GM23338 (cell line): ENCODE measurements at regions not wholly inside any gene's neighbourhood (a gene's known extent, or its start where the extent isn't known, plus 50 kb on each side); places are given as distances from the start of the nearest gene placed in this dataset.

ENCODE experiments used
- ATAC-seq: fragments of 200-7000 bp; cut with Tn5 transposase; 3 replicates; pipeline ENCODE4 v1.9.1; 2020
- DNase-seq: peaks from one replicate; pipeline ENCODE4 v3.0.0-alpha.2; 2015; ENCODE audit warnings: low spot score
- H2AFZ ChIP-seq: fragments of 200-600 bp; sonication (generic); 2 replicates; pipeline ENCODE4 v1.8.0; 2016; ENCODE audit warnings: antibody characterized with exemption, mild to moderate bottlenecking, moderate library complexity
- H3F3A ChIP-seq: fragments of 200-600 bp; sonication (generic); replicated peaks from 2 replicates; pipeline ENCODE4 v1.8.0; 2017; ENCODE audit warnings: antibody characterized with exemption, mixed run types, low read depth
- H3K27ac ChIP-seq: fragments of 200-600 bp; sonication (generic); 2 replicates; pipeline ENCODE4 v1.6.1; 2016; ENCODE audit warnings: low read depth
- H3K27me3 ChIP-seq: fragments of 200-600 bp; sonication (generic); 2 replicates; pipeline ENCODE4 v1.8.0; 2016; ENCODE audit warnings: mild to moderate bottlenecking, mixed run types, moderate library complexity; ENCODE audit not compliant: insufficient read depth
- H3K36me3 ChIP-seq: fragments of 200-600 bp; sonication (generic); 2 replicates; pipeline ENCODE4 v1.8.0; 2016; ENCODE audit warnings: mild to moderate bottlenecking; ENCODE audit not compliant: insufficient read depth
- H3K4me1 ChIP-seq: fragments of 200-600 bp; sonication (generic); 2 replicates; pipeline ENCODE4 v1.8.0; 2016; ENCODE audit warnings: mild to moderate bottlenecking, moderate library complexity; ENCODE audit not compliant: insufficient read depth
- H3K4me2 ChIP-seq: fragments of 200-600 bp; sonication (generic); 2 replicates; pipeline ENCODE4 v1.7.1; 2017; ENCODE audit warnings: mixed run types
- H3K4me3 ChIP-seq: fragments of 200-600 bp; sonication (generic); 2 replicates; pipeline ENCODE4 v1.6.1; 2016; ENCODE audit warnings: mixed run types
- H3K79me2 ChIP-seq: fragments of 200-600 bp; sonication (generic); replicated peaks from 2 replicates; pipeline ENCODE4 v1.8.0; 2017; ENCODE audit warnings: mild to moderate bottlenecking; ENCODE audit not compliant: insufficient read depth
- H3K9me2 ChIP-seq: fragments of 200-600 bp; sonication (generic); 2 replicates; pipeline ENCODE4 v1.8.0; 2017; ENCODE audit not compliant: insufficient read depth
- H4K20me1 ChIP-seq: fragments of 200-600 bp; sonication (generic); replicated peaks from 2 replicates; pipeline ENCODE4 v1.8.0; 2017; ENCODE audit warnings: mild to moderate bottlenecking; ENCODE audit not compliant: insufficient read depth
- H3K27ac Mint-ChIP-seq: 2 replicates; pipeline ENCODE4 v1.8.0; 2020; ENCODE audit warnings: inconsistent platforms, mild to moderate bottlenecking, moderate library complexity, mixed read lengths
- H3K27me3 Mint-ChIP-seq: 3 replicates; pipeline ENCODE4 v1.8.0; 2022; ENCODE audit warnings: low read depth, mild to moderate bottlenecking, moderate library complexity, mixed read lengths, inconsistent platforms; ENCODE audit not compliant: insufficient read depth, poor library complexity
- H3K36me3 Mint-ChIP-seq: 3 replicates; pipeline ENCODE4 v1.8.0; 2021; ENCODE audit warnings: low read depth, mild to moderate bottlenecking, inconsistent platforms, moderate library complexity, mixed read lengths
- H3K4me1 Mint-ChIP-seq: 3 replicates; pipeline ENCODE4 v1.8.0; 2020; ENCODE audit warnings: mild to moderate bottlenecking, inconsistent platforms, mixed read lengths
- H3K4me3 Mint-ChIP-seq: 3 replicates; pipeline ENCODE4 v1.8.0; 2021; ENCODE audit warnings: moderate library complexity, mild to moderate bottlenecking, inconsistent platforms, mixed read lengths
- H3K9me3 Mint-ChIP-seq: 3 replicates; pipeline ENCODE4 v1.8.0; 2020; ENCODE audit warnings: moderate library complexity, mild to moderate bottlenecking, inconsistent platforms, mixed read lengths
- CREB1 ChIP-seq: fragments of 250-450 bp; sonication (Bioruptor Pico); IDR thresholded peaks from 2 replicates; pipeline ENCODE4 v1.5.0; 2020; ENCODE audit warnings: low read depth, mild to moderate bottlenecking, moderate library complexity
- EZH2 ChIP-seq: fragments of 200-600 bp; sonication (generic); IDR thresholded peaks from one replicate; pipeline ENCODE4 v1.8.0; 2017; ENCODE audit warnings: antibody characterized with exemption, mild to moderate bottlenecking, low read depth; ENCODE audit not compliant: unreplicated experiment
- EZH2phosphoT487 ChIP-seq: fragments of 200-600 bp; sonication (generic); IDR thresholded peaks from one replicate; pipeline ENCODE4 v1.8.1; 2018; ENCODE audit warnings: antibody characterized with exemption; ENCODE audit not compliant: unreplicated experiment
- JUNB ChIP-seq: IDR thresholded peaks from one replicate; pipeline ENCODE4 v1.6.1; 2016; ENCODE audit warnings: antibody characterized with exemption; ENCODE audit not compliant: unreplicated experiment
- NANOG ChIP-seq: IDR thresholded peaks from 2 replicates; pipeline ENCODE4 v1.6.1; 2016; ENCODE audit warnings: antibody characterized with exemption, borderline replicate concordance
- POLR2AphosphoS5 ChIP-seq: IDR thresholded peaks from 2 replicates; pipeline ENCODE4 v1.6.1; 2016; ENCODE audit warnings: antibody characterized with exemption, low read depth
- REST ChIP-seq: IDR thresholded peaks from one replicate; pipeline ENCODE4 v1.6.1; 2018; ENCODE audit warnings: antibody characterized with exemption; ENCODE audit not compliant: unreplicated experiment
- STAT1 ChIP-seq: IDR thresholded peaks from one replicate; pipeline ENCODE4 v1.6.1; 2016; ENCODE audit warnings: antibody characterized with exemption; ENCODE audit not compliant: unreplicated experiment
- ZNF114 ChIP-seq: fragments of 250-450 bp; sonication (Bioruptor Pico); IDR thresholded peaks from 2 replicates; pipeline ENCODE4 v1.5.0; 2020; ENCODE audit warnings: mild to moderate bottlenecking, moderate library complexity
- ZNF331 ChIP-seq: fragments of 250-450 bp; sonication (Bioruptor Pico); IDR thresholded peaks from 2 replicates; pipeline ENCODE4 v1.5.0; 2020; ENCODE audit warnings: low read depth, mild to moderate bottlenecking, moderate library complexity
- TF ChIP-seq, protein P1 (sequence below): IDR thresholded peaks from 2 replicates; pipeline ENCODE4 v1.6.1; 2016; ENCODE audit warnings: antibody characterized with exemption
- TF ChIP-seq, protein P2 (sequence below): fragments of 250-450 bp; sonication (Bioruptor Pico); IDR thresholded peaks from 2 replicates; pipeline ENCODE4 v1.5.0; 2020; ENCODE audit warnings: mild to moderate bottlenecking, moderate library complexity
- TF ChIP-seq, protein P3 (sequence below), 2 experiments: fragments of 200-600 bp in 1 of 2; sonication (generic) in 1 of 2; conservative IDR thresholded peaks; 2 replicates each; pipeline versions ENCODE4 v1.5.1 to v1.6.1; 2016 to 2017; ENCODE audit warnings: antibody characterized with exemption in 2 of 2, low read depth in 2 of 2, mild to moderate bottlenecking in 2 of 2, moderate library complexity in 1 of 2

DNA sequence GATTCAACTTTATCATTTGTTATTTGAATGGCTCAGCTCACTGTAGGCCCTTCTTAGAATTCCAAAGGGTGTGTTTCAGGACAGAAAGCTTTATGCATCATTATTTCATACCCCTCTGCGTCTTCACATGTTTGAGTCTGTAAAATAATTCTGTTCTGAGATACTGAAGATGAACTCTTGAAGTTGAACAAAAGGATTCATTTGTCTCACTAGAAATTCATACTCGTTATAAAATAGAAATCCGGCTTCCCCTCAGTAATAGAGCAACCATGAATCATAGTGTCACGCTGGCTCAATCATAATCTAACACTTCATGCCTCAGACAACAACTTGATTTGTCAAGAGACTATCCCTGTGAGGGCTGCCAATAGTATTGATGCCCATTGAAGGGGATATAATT, 1015.4 kb upstream of the SEMA6D start:
- Histone ChIP-seq H3K4me2 (no peak overlapping the region), H3K4me3 (no peak overlapping the region), H3K79me2 (no peaks in the 10 kb centered on the region), H3K27me3 (no peaks in the 10 kb centered on the region), H3K4me1 (no peaks in the 10 kb centered on the region), H4K20me1 (no peaks in the 10 kb centered on the region), H3K36me3 (no peaks in the 10 kb centered on the region), H3K27ac (no peak overlapping the region), H3K9me2 (no peaks in the 10 kb centered on the region), H3F3A (no peaks in the 10 kb centered on the region), H2AFZ (no peak overlapping the region)
- DNase-seq (no peak), ATAC-seq (no peak)
- Mint-ChIP-seq H3K36me3 (peaks cover 6% of the 10 kb centered on the region; the same call in 2 of the 3 replicates), H3K27ac (no peak overlapping the region), H3K4me3 (no peak overlapping the region), H3K4me1 (no peaks in the 10 kb centered on the region), H3K27me3 (no peaks in the 10 kb centered on the region), H3K9me3 (peaks cover 53% of the 10 kb centered on the region)
- TF ChIP-seq STAT1 (no peak), POLR2AphosphoS5 (no peak), CREB1 (CRISPR knock-in tag) (no peak), NANOG (no peak), REST (no peak), JUNB (no peak), EZH2phosphoT487 (no peak), ZNF331 (CRISPR knock-in tag) (no peak), EZH2 (no peak), ZNF114 (CRISPR knock-in tag) (no peak)
- TF ChIP-seq, protein P1, sequence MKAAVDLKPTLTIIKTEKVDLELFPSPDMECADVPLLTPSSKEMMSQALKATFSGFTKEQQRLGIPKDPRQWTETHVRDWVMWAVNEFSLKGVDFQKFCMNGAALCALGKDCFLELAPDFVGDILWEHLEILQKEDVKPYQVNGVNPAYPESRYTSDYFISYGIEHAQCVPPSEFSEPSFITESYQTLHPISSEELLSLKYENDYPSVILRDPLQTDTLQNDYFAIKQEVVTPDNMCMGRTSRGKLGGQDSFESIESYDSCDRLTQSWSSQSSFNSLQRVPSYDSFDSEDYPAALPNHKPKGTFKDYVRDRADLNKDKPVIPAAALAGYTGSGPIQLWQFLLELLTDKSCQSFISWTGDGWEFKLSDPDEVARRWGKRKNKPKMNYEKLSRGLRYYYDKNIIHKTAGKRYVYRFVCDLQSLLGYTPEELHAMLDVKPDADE: no peak
- TF ChIP-seq, protein P2, sequence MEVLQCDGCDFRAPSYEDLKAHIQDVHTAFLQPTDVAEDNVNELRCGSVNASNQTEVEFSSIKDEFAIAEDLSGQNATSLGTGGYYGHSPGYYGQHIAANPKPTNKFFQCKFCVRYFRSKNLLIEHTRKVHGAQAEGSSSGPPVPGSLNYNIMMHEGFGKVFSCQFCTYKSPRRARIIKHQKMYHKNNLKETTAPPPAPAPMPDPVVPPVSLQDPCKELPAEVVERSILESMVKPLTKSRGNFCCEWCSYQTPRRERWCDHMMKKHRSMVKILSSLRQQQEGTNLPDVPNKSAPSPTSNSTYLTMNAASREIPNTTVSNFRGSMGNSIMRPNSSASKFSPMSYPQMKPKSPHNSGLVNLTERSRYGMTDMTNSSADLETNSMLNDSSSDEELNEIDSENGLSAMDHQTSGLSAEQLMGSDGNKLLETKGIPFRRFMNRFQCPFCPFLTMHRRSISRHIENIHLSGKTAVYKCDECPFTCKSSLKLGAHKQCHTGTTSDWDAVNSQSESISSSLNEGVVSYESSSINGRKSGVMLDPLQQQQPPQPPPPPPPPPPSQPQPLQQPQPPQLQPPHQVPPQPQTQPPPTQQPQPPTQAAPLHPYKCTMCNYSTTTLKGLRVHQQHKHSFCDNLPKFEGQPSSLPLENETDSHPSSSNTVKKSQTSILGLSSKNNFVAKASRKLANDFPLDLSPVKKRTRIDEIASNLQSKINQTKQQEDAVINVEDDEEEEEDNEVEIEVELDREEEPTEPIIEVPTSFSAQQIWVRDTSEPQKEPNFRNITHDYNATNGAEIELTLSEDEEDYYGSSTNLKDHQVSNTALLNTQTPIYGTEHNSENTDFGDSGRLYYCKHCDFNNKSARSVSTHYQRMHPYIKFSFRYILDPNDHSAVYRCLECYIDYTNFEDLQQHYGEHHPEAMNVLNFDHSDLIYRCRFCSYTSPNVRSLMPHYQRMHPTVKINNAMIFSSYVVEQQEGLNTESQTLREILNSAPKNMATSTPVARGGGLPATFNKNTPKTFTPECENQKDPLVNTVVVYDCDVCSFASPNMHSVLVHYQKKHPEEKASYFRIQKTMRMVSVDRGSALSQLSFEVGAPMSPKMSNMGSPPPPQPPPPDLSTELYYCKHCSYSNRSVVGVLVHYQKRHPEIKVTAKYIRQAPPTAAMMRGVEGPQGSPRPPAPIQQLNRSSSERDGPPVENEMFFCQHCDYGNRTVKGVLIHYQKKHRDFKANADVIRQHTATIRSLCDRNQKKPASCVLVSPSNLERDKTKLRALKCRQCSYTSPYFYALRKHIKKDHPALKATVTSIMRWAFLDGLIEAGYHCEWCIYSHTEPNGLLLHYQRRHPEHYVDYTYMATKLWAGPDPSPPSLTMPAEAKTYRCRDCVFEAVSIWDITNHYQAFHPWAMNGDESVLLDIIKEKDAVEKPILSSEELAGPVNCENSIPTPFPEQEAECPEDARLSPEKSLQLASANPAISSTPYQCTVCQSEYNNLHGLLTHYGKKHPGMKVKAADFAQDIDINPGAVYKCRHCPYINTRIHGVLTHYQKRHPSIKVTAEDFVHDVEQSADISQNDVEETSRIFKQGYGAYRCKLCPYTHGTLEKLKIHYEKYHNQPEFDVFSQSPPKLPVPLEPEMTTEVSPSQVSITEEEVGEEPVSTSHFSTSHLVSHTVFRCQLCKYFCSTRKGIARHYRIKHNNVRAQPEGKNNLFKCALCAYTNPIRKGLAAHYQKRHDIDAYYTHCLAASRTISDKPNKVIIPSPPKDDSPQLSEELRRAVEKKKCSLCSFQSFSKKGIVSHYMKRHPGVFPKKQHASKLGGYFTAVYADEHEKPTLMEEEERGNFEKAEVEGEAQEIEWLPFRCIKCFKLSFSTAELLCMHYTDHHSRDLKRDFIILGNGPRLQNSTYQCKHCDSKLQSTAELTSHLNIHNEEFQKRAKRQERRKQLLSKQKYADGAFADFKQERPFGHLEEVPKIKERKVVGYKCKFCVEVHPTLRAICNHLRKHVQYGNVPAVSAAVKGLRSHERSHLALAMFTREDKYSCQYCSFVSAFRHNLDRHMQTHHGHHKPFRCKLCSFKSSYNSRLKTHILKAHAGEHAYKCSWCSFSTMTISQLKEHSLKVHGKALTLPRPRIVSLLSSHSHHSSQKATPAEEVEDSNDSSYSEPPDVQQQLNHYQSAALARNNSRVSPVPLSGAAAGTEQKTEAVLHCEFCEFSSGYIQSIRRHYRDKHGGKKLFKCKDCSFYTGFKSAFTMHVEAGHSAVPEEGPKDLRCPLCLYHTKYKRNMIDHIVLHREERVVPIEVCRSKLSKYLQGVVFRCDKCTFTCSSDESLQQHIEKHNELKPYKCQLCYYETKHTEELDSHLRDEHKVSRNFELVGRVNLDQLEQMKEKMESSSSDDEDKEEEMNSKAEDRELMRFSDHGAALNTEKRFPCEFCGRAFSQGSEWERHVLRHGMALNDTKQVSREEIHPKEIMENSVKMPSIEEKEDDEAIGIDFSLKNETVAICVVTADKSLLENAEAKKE (CRISPR knock-in tag): no peak
- TF ChIP-seq, protein P3, sequence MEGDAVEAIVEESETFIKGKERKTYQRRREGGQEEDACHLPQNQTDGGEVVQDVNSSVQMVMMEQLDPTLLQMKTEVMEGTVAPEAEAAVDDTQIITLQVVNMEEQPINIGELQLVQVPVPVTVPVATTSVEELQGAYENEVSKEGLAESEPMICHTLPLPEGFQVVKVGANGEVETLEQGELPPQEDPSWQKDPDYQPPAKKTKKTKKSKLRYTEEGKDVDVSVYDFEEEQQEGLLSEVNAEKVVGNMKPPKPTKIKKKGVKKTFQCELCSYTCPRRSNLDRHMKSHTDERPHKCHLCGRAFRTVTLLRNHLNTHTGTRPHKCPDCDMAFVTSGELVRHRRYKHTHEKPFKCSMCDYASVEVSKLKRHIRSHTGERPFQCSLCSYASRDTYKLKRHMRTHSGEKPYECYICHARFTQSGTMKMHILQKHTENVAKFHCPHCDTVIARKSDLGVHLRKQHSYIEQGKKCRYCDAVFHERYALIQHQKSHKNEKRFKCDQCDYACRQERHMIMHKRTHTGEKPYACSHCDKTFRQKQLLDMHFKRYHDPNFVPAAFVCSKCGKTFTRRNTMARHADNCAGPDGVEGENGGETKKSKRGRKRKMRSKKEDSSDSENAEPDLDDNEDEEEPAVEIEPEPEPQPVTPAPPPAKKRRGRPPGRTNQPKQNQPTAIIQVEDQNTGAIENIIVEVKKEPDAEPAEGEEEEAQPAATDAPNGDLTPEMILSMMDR (conservative IDR thresholded peaks at IDR 0.05; ENCODE audit: low read depth in 2 of 2): no peak
